H9 (cell line): ENCODE measurements at regions not wholly inside any gene's neighbourhood (a gene's known extent, or its start where the extent isn't known, plus 50 kb on each side); places are given as distances from the start of the nearest gene placed in this dataset.
"Not testable (repeated sequence)": the region's sequence is repeated elsewhere in the genome, so short reads cannot be mapped to it uniquely, and the experiment has no call there.

Experiments used
- DNase-seq: peaks from one replicate; pipeline ENCODE4 v3.0.0-alpha.2; 2017
- H2AFZ ChIP-seq: one replicate; pipeline ENCODE4 v1.6.1; 2013; ENCODE audit warnings: mild to moderate bottlenecking, low read length, control low read depth, moderate library complexity
- H2AK5ac ChIP-seq: 2 replicates; pipeline ENCODE4 v1.6.1; 2013; ENCODE audit warnings: low read length, control low read depth, mixed read lengths; ENCODE audit not compliant: insufficient read length
- H2BK120ac ChIP-seq: one replicate; pipeline ENCODE4 v1.6.1; 2013; ENCODE audit warnings: low read depth, mild to moderate bottlenecking, low read length, control low read depth, inconsistent platforms; ENCODE audit not compliant: poor library complexity, severe bottlenecking
- H2BK12ac ChIP-seq: 2 replicates; pipeline ENCODE4 v1.6.1; 2013; ENCODE audit warnings: low read length, control low read depth, mixed read lengths, low read depth; ENCODE audit not compliant: insufficient read length
- H2BK15ac ChIP-seq: 2 replicates; pipeline ENCODE4 v1.6.1; 2013; ENCODE audit warnings: low read depth, low read length, control low read depth
- H2BK20ac ChIP-seq: one replicate; pipeline ENCODE4 v1.6.1; 2013; ENCODE audit warnings: low read depth, mild to moderate bottlenecking, low read length, control low read depth, inconsistent platforms; ENCODE audit not compliant: poor library complexity, severe bottlenecking
- H2BK5ac ChIP-seq: 2 replicates; pipeline ENCODE4 v1.6.1; 2013; ENCODE audit warnings: low read length, control low read depth, mixed read lengths; ENCODE audit not compliant: insufficient read length
- H3K14ac ChIP-seq: 2 replicates; pipeline ENCODE4 v1.6.1; 2013; ENCODE audit warnings: low read length, control low read depth; ENCODE audit not compliant: insufficient read depth
- H3K18ac ChIP-seq: 2 replicates; pipeline ENCODE4 v1.6.1; 2013; ENCODE audit warnings: low read depth, mild to moderate bottlenecking, mixed read lengths, low read length, control low read depth; ENCODE audit not compliant: insufficient read length
- H3K23ac ChIP-seq: 2 replicates; pipeline ENCODE4 v1.6.1; 2013; ENCODE audit warnings: low read length, control low read depth, mixed read lengths, low read depth; ENCODE audit not compliant: insufficient read length
- H3K23me2 ChIP-seq: 2 replicates; pipeline ENCODE4 v1.6.1; 2013; ENCODE audit warnings: low read depth, mild to moderate bottlenecking, mixed read lengths, low read length, control low read depth; ENCODE audit not compliant: insufficient read length, poor library complexity, severe bottlenecking
- H3K27ac ChIP-seq: 2 replicates; pipeline ENCODE4 v1.5.1; 2013; ENCODE audit warnings: low read length, control low read depth, mixed read lengths, low read depth; ENCODE audit not compliant: insufficient read length
- H3K27me3 ChIP-seq: 2 replicates; pipeline ENCODE4 v1.6.1; 2013; ENCODE audit warnings: low read length, control low read depth, inconsistent platforms; ENCODE audit not compliant: insufficient read depth
- H3K4ac ChIP-seq: 2 replicates; pipeline ENCODE4 v1.6.1; 2013; ENCODE audit warnings: low read depth, mild to moderate bottlenecking, control low read depth, inconsistent platforms, low read length, moderate library complexity
- H3K4me1 ChIP-seq: 2 replicates; pipeline ENCODE4 v1.6.1; 2013; ENCODE audit warnings: low read length, control low read depth, inconsistent platforms; ENCODE audit not compliant: insufficient read depth
- H3K4me2 ChIP-seq: 2 replicates; pipeline ENCODE4 v1.6.1; 2013; ENCODE audit warnings: low read length, control low read depth, mixed read lengths; ENCODE audit not compliant: insufficient read length, insufficient read depth
- H3K56ac ChIP-seq: 2 replicates; pipeline ENCODE4 v1.6.1; 2013; ENCODE audit warnings: low read depth, mild to moderate bottlenecking, mixed read lengths, low read length, control low read depth; ENCODE audit not compliant: insufficient read length
- H3K79me1 ChIP-seq: 2 replicates; pipeline ENCODE4 v1.6.1; 2013; ENCODE audit warnings: low read depth, mild to moderate bottlenecking, moderate library complexity, low read length, control low read depth, inconsistent platforms; ENCODE audit not compliant: insufficient read depth, poor library complexity, severe bottlenecking
- H3K79me2 ChIP-seq: 2 replicates; pipeline ENCODE4 v1.6.1; 2013; ENCODE audit warnings: low read length, control low read depth, inconsistent platforms; ENCODE audit not compliant: insufficient read depth
- H3K9ac ChIP-seq: 2 replicates; pipeline ENCODE4 v1.6.1; 2013; ENCODE audit warnings: low read length, control low read depth, mixed read lengths; ENCODE audit not compliant: insufficient read length; ENCODE audit errors: extremely low read depth
- H3K9me3 ChIP-seq: one replicate; pipeline ENCODE4 v1.6.1; 2013; ENCODE audit warnings: low read depth, low read length, inconsistent platforms; ENCODE audit not compliant: control insufficient read depth
- H3T11ph ChIP-seq: one replicate; pipeline ENCODE4 v1.6.1; 2013; ENCODE audit warnings: mild to moderate bottlenecking, low read length, control low read depth, inconsistent platforms
- H4K20me1 ChIP-seq: one replicate; pipeline ENCODE4 v1.6.1; 2013; ENCODE audit not compliant: control insufficient read depth, insufficient read length, insufficient read depth
- H4K5ac ChIP-seq: 2 replicates; pipeline ENCODE4 v1.6.1; 2013; ENCODE audit warnings: low read depth, mild to moderate bottlenecking, mixed read lengths, low read length, control low read depth; ENCODE audit not compliant: insufficient read length
- H4K8ac ChIP-seq: replicated peaks from 2 replicates; pipeline ENCODE4 v1.6.1; 2013; ENCODE audit warnings: low read length, control low read depth, mixed read lengths, low read depth; ENCODE audit not compliant: insufficient read length
- H4K91ac ChIP-seq: 2 replicates; pipeline ENCODE4 v1.6.1; 2013; ENCODE audit warnings: low read depth, mild to moderate bottlenecking, moderate library complexity, mixed read lengths, low read length, control low read depth; ENCODE audit not compliant: insufficient read length
- H3K27ac Mint-ChIP-seq, 3 experiments: 2 replicates in 2 of 3; 3 replicates in 1 of 3; pipeline ENCODE4 v1.8.0; 2020 to 2021; ENCODE audit warnings: mixed read lengths in 3 of 3, mild to moderate bottlenecking in 1 of 3, moderate library complexity in 1 of 3
- H3K27me3 Mint-ChIP-seq: 2 replicates; pipeline ENCODE4 v1.8.0; 2021; ENCODE audit warnings: low read depth, mild to moderate bottlenecking, moderate library complexity, mixed read lengths
- H3K36me3 Mint-ChIP-seq, 3 experiments: 2 replicates in 2 of 3; 3 replicates in 1 of 3; pipeline ENCODE4 v1.8.0; 2020 to 2021; ENCODE audit warnings: low read depth in 3 of 3, mixed read lengths in 3 of 3; ENCODE audit not compliant: insufficient read depth in 1 of 3
- H3K4me1 Mint-ChIP-seq, 2 experiments: 2 replicates each; pipeline ENCODE4 v1.8.0; 2020; ENCODE audit warnings: mixed read lengths in 2 of 2
- H3K4me3 Mint-ChIP-seq, 2 experiments: 2 replicates in 1 of 2; 3 replicates in 1 of 2; pipeline ENCODE4 v1.8.0; 2020 to 2021; ENCODE audit warnings: mild to moderate bottlenecking in 2 of 2, mixed read lengths in 2 of 2, moderate library complexity in 1 of 2
- H3K9me3 Mint-ChIP-seq, 2 experiments: 2 replicates in 1 of 2; 3 replicates in 1 of 2; pipeline ENCODE4 v1.8.0; 2020; ENCODE audit warnings: mild to moderate bottlenecking in 2 of 2, mixed read lengths in 2 of 2, moderate library complexity in 1 of 2
- CTCF ChIP-seq: fragments of 200-600 bp; sonication (generic); conservative IDR thresholded peaks from 3 replicates; pipeline ENCODE4 v1.8.0; 2021; ENCODE audit warnings: antibody characterized with exemption, mild to moderate bottlenecking
- WGBS: extraction: QIAGEN DNeasy Blood & Tissue Kit; methylation state at CpG from one replicate; pipeline ENCODE4 v1.1.7; 2013; ENCODE audit warnings: missing lambda C conversion rate, low lambda C conversion rate, mixed read lengths; ENCODE audit not compliant: insufficient read length; ENCODE audit errors: extremely low coverage; 5-methylcytosine and 5-hydroxymethylcytosine counted together

GRCh38 chr1:194060481-194060880 is 874.1 kb upstream of the B3GALT2 start:
- no peaks in the 10 kb centered on the region for H3K23me2 ChIP-seq
- H3K4me1 ChIP-seq, result no peaks in the 10 kb centered on the region; the same call in 1 of the 2 replicates
- H2BK120ac ChIP-seq, result no peak overlapping the region
- no peak overlapping the region for H2BK20ac ChIP-seq
- no peak overlapping the region for H3K4ac ChIP-seq
- TF ChIP-seq CTCF, result no peak
- no peak overlapping the region for H4K8ac ChIP-seq
- Mint-ChIP-seq H3K9me3 (peaks cover 3 to 8% of the 10 kb centered on the region in 2 experiments; a peak in 3 of 5 replicates), H3K4me1 (no peaks in the 10 kb centered on the region), H3K36me3 (peaks cover 0 to 15% (median 0%) of the 10 kb centered on the region in 3 experiments; a peak in 3 of 7 replicates), H3K27me3 (no peaks in the 10 kb centered on the region), H3K27ac (no peak overlapping the region; a peak in 1 of 7 replicates), H3K4me3 (no peak overlapping the region)
- no peak for DNase-seq
- H2BK15ac ChIP-seq, result no peak overlapping the region
- no peak overlapping the region for H3K9ac ChIP-seq
- no peaks in the 10 kb centered on the region for H3K79me1 ChIP-seq
- H3T11ph ChIP-seq, result no peak overlapping the region
- no CpG with 5 or more reads among the region's 4 CpGs for WGBS
- H2AK5ac ChIP-seq, result no peak overlapping the region
- no peaks in the 10 kb centered on the region for H3K9me3 ChIP-seq
- H3K23ac ChIP-seq, result no peak overlapping the region
- no peak overlapping the region for H3K27ac ChIP-seq
- no peak overlapping the region for H3K56ac ChIP-seq
- no peak overlapping the region for H4K91ac ChIP-seq
- H2BK5ac ChIP-seq, result no peak overlapping the region
- no peak overlapping the region for H3K14ac ChIP-seq
- no peak overlapping the region for H3K4me2 ChIP-seq
- no peak overlapping the region for H2BK12ac ChIP-seq
- H4K20me1 ChIP-seq, result no peaks in the 10 kb centered on the region
- no peaks in the 10 kb centered on the region for H3K79me2 ChIP-seq
- no peak overlapping the region for H4K5ac ChIP-seq
- no peak overlapping the region for H2AFZ ChIP-seq
- H3K18ac ChIP-seq, result no peak overlapping the region
- no peaks in the 10 kb centered on the region for H3K27me3 ChIP-seq

GRCh38 chr1:194058268-194058667 is 871.9 kb upstream of the B3GALT2 start:
- H3K18ac ChIP-seq, H3K4ac ChIP-seq, H4K91ac ChIP-seq, H3T11ph ChIP-seq, H3K14ac ChIP-seq, H3K4me3 Mint-ChIP-seq, H3K56ac ChIP-seq, H3K4me1 ChIP-seq, H3K23me2 ChIP-seq, H3K79me1 ChIP-seq, H4K5ac ChIP-seq, H3K4me2 ChIP-seq, H4K8ac ChIP-seq, H2BK12ac ChIP-seq, H3K23ac ChIP-seq, H3K27me3 ChIP-seq, H3K79me2 ChIP-seq, H3K9me3 Mint-ChIP-seq, H3K27ac Mint-ChIP-seq, H2BK20ac ChIP-seq, H3K9ac ChIP-seq, H2BK5ac ChIP-seq, H3K27me3 Mint-ChIP-seq, H2BK120ac ChIP-seq, H2BK15ac ChIP-seq, H4K20me1 ChIP-seq, H3K4me1 Mint-ChIP-seq, H2AFZ ChIP-seq, H3K27ac ChIP-seq, H2AK5ac ChIP-seq, H3K9me3 ChIP-seq, DNase-seq: not testable (repeated sequence)
- peaks cover 0 to 15% (median 0%) of the 10 kb centered on the region in 3 experiments; a peak in 3 of 7 replicates for H3K36me3 Mint-ChIP-seq
- no CpG with 5 or more reads among the region's 5 CpGs for WGBS
